Common myeloid progenitor, CD34-positive (primary cell): ENCODE measurements at regions not wholly inside any gene's neighbourhood (a gene's known extent, or its start where the extent isn't known, plus 50 kb on each side); places are given as distances from the start of the nearest gene placed in this dataset.
"Not testable (repeated sequence)": the region's sequence is repeated elsewhere in the genome, so short reads cannot be mapped to it uniquely, and the experiment has no call there.

ENCODE experiments used
- CTCF ChIA-PET: fragments of 350-600 bp; sonication (Branson Sonifier 250); formaldehyde crosslinking; loops from one replicate; lab custom pipeline; 2021; ENCODE audit warnings: antibody characterized with exemption; lab: Charles Lee
- POLR2A ChIA-PET: fragments of 350-600 bp; sonication (Branson Sonifier 250); formaldehyde crosslinking; loops from one replicate; lab custom pipeline; 2021; ENCODE audit warnings: antibody characterized with exemption; lab: Charles Lee
- DNase-seq, 3 donors: peaks; one replicate each; pipeline versions ENCODE4 v3.0.0 to v3.0.0-alpha.2; 2013
- H3K27ac ChIP-seq, 2 experiments: 1 replicate in 1 of 2; 2 replicates in 1 of 2; pipeline ENCODE4 v1.7.0; 2013; ENCODE audit warnings: inconsistent platforms in 2 of 2, low read length in 2 of 2, mild to moderate bottlenecking in 2 of 2, low read depth in 1 of 2, moderate library complexity in 1 of 2; ENCODE audit not compliant: severe bottlenecking in 2 of 2, insufficient read depth in 1 of 2, poor library complexity in 1 of 2
- H3K27me3 ChIP-seq, 5 experiments: replicated peaks in 2 of 5; 1 replicate in 3 of 5; 2 replicates in 2 of 5; pipeline versions ENCODE4 v1.6.1 to v1.7.0; 2013; ENCODE audit warnings: low read length in 4 of 5, mild to moderate bottlenecking in 2 of 5, moderate library complexity in 2 of 5, inconsistent platforms in 1 of 5; ENCODE audit not compliant: insufficient read depth in 5 of 5, control insufficient read depth in 4 of 5
- H3K36me3 ChIP-seq, 4 experiments: 1 replicate in 2 of 4; 2 replicates in 2 of 4; pipeline versions ENCODE4 v1.6.1 to v1.7.0; 2013; ENCODE audit warnings: low read length in 3 of 4, control low read depth in 1 of 4, mild to moderate bottlenecking in 1 of 4; ENCODE audit not compliant: control insufficient read depth in 4 of 4, insufficient read depth in 4 of 4
- H3K4me1 ChIP-seq, 4 experiments: 1 replicate in 3 of 4; 2 replicates in 1 of 4; pipeline versions ENCODE4 v1.6.1 to v1.7.1; 2013; ENCODE audit warnings: low read length in 3 of 4, mild to moderate bottlenecking in 3 of 4, control low read depth in 1 of 4, inconsistent platforms in 1 of 4, moderate library complexity in 1 of 4; ENCODE audit not compliant: control insufficient read depth in 4 of 4, insufficient read depth in 4 of 4; ENCODE audit errors: control extremely low read depth in 1 of 4
- H3K4me3 ChIP-seq, 7 experiments: 1 replicate in 4 of 7; 2 replicates in 3 of 7; pipeline versions ENCODE4 v1.5.1 to v1.7.0; 2013; ENCODE audit warnings: mild to moderate bottlenecking in 7 of 7, low read length in 6 of 7, moderate library complexity in 6 of 7, inconsistent platforms in 2 of 7, low read depth in 2 of 7, control low read depth in 1 of 7; ENCODE audit not compliant: insufficient read depth in 4 of 7, control insufficient read depth in 1 of 7; ENCODE audit errors: extremely low read depth in 1 of 7
- H3K9me3 ChIP-seq, 5 experiments: 1 replicate in 4 of 5; 2 replicates in 1 of 5; pipeline versions ENCODE4 v1.6.1 to v1.7.1; 2013; ENCODE audit warnings: low read length in 4 of 5, mild to moderate bottlenecking in 2 of 5, inconsistent platforms in 1 of 5, low read depth in 1 of 5, moderate library complexity in 1 of 5; ENCODE audit not compliant: control insufficient read depth in 4 of 5, insufficient read depth in 2 of 5; ENCODE audit errors: control extremely low read depth in 1 of 5
- WGBS: methylation state at CpG from one replicate; pipeline ENCODE4 v1.1.5; 2013; ENCODE audit not compliant: insufficient coverage; 5-methylcytosine and 5-hydroxymethylcytosine counted together

GRCh38 chr21:20276954-20277353 lies 721.3 kb upstream of the NCAM2 start:
- no CpG with 5 or more reads among the region's 1 CpG for WGBS
- ChIA-PET CTCF (no interaction called here), POLR2A (no interaction called here)
- Histone ChIP-seq H3K4me3 (no peak overlapping the region), H3K4me1 (peaks cover 0 to 12% (median 6%) of the 10 kb centered on the region in 4 experiments), H3K27me3 (no peaks in the 10 kb centered on the region), H3K9me3 (peaks cover 0 to 3% (median 0%) of the 10 kb centered on the region in 5 experiments), H3K36me3 (no peaks in the 10 kb centered on the region), H3K27ac (no peak overlapping the region)
- no peak for DNase-seq

GRCh38 chr21:20283836-20284235 lies 714.4 kb upstream of the NCAM2 start:
- peaks cover 0 to 3% (median 0%) of the 10 kb centered on the region in 5 experiments for H3K9me3 ChIP-seq
- WGBS = no CpG with 5 or more reads among the region's 1 CpG
- CTCF ChIA-PET = interaction anchor here (1.1 kb wide), 1 partner anchor 25 kb away, joined by 4 read pairs; no protein-coding TSS in a partner anchor
- no peaks in the 10 kb centered on the region for H3K27me3 ChIP-seq
- no peak for DNase-seq
- H3K4me1 ChIP-seq = no peaks in the 10 kb centered on the region
- no peak overlapping the region for H3K4me3 ChIP-seq
- POLR2A ChIA-PET = no interaction called here
- H3K36me3 ChIP-seq = no peaks in the 10 kb centered on the region
- no peak overlapping the region for H3K27ac ChIP-seq

GRCh38 chr21:20292280-20292679 lies 705.9 kb upstream of the NCAM2 start:
- DNase-seq = no peak
- no peaks in the 10 kb centered on the region for H3K27me3 ChIP-seq
- H3K36me3 ChIP-seq = no peaks in the 10 kb centered on the region
- CTCF ChIA-PET = no interaction called here
- H3K4me3 ChIP-seq = no peak overlapping the region
- H3K27ac ChIP-seq = no peak overlapping the region
- H3K9me3 ChIP-seq = peaks cover 0 to 4% (median 0%) of the 10 kb centered on the region in 5 experiments
- WGBS = no CpG with 5 or more reads among the region's 2 CpGs
- POLR2A ChIA-PET = no interaction called here
- H3K4me1 ChIP-seq = peaks cover 0 to 6% (median 0%) of the 10 kb centered on the region in 4 experiments

GRCh38 chr21:20292854-20293253 lies 705.4 kb upstream of the NCAM2 start:
- 8% methylated on average over 2 of the region's 5 CpGs for WGBS
- POLR2A ChIA-PET, H3K27ac ChIP-seq, H3K27me3 ChIP-seq, H3K4me3 ChIP-seq, H3K4me1 ChIP-seq, H3K9me3 ChIP-seq, H3K36me3 ChIP-seq, CTCF ChIA-PET: not testable (repeated sequence)
- DNase-seq = peak; percentile 11 to 71 (median 35)

GRCh38 chr21:20301395-20301794 lies 696.8 kb upstream of the NCAM2 start:
- H3K4me3 ChIP-seq = no peak overlapping the region
- ChIA-PET POLR2A (no interaction called here), CTCF (no interaction called here)
- no CpG with 5 or more reads among the region's 1 CpG for WGBS
- no peak overlapping the region for H3K27ac ChIP-seq
- no peak for DNase-seq
- H3K4me1 ChIP-seq = no peaks in the 10 kb centered on the region
- H3K27me3 ChIP-seq = no peaks in the 10 kb centered on the region
- H3K9me3 ChIP-seq = peaks cover 0 to 2% (median 0%) of the 10 kb centered on the region in 5 experiments
- H3K36me3 ChIP-seq = no peaks in the 10 kb centered on the region

GRCh38 chr21:20302084-20302483 lies 696.1 kb upstream of the NCAM2 start:
- 75% methylated on average over 4 of the region's 6 CpGs for WGBS
- Histone ChIP-seq H3K27ac (no peak overlapping the region), H3K9me3 (peaks cover 0 to 2% (median 0%) of the 10 kb centered on the region in 5 experiments), H3K4me3 (no peak overlapping the region), H3K4me1 (no peaks in the 10 kb centered on the region), H3K27me3 (no peaks in the 10 kb centered on the region), H3K36me3 (no peaks in the 10 kb centered on the region)
- ChIA-PET POLR2A (no interaction called here), CTCF (no interaction called here)
- DNase-seq = no peak

- Histone ChIP-seq H3K36me3 (no peaks in the 10 kb centered on the region), H3K4me1 (no peaks in the 10 kb centered on the region), H3K27me3 (no peaks in the 10 kb centered on the region), H3K9me3 (peaks cover 0 to 2% (median 0%) of the 10 kb centered on the region in 5 experiments), H3K4me3 (no peak overlapping the region), H3K27ac (no peak overlapping the region)
- CTCF ChIA-PET = no interaction called here
- no peak for DNase-seq
- POLR2A ChIA-PET = no interaction called here
- no CpG with 5 or more reads among the region's 3 CpGs for WGBS
Measured at GRCh38 chr21:20306836-20307235, 691.4 kb upstream of the NCAM2 start.
